ENCODE measurements at regions not wholly inside any gene's neighbourhood (a gene's known extent, or its start where the extent isn't known, plus 50 kb on each side); places are given as distances from the start of the nearest gene placed in this dataset.

DNA sequence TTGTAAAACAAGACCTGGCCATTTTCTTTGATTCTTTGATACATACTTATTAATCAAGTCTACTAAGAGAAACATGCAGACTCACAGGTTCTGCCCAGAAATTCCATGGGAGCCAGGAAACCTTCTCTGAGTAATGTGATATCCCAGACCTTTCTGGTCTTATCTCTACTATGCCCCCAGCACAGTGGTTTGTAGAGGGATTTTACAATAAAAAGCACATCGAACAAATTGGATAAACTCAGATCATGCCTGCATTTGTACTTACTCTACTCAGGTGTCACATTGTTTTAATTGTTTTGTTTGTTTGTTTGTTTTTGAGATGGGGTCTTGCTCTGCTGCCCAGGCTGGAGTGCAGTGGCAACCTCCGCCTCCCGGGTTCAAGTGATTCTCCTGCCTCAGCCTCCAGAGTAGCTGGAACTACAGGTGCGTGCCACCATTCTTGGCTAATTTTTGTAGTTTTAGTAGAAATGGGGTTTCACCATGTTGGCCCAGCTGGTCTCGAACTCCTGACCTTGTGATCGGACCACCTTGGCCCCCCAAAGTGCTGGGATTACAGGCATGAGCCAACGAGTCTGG lies 179.5 kb downstream of the ZNF608 start:
- TF ChIP-seq, protein P1, sequence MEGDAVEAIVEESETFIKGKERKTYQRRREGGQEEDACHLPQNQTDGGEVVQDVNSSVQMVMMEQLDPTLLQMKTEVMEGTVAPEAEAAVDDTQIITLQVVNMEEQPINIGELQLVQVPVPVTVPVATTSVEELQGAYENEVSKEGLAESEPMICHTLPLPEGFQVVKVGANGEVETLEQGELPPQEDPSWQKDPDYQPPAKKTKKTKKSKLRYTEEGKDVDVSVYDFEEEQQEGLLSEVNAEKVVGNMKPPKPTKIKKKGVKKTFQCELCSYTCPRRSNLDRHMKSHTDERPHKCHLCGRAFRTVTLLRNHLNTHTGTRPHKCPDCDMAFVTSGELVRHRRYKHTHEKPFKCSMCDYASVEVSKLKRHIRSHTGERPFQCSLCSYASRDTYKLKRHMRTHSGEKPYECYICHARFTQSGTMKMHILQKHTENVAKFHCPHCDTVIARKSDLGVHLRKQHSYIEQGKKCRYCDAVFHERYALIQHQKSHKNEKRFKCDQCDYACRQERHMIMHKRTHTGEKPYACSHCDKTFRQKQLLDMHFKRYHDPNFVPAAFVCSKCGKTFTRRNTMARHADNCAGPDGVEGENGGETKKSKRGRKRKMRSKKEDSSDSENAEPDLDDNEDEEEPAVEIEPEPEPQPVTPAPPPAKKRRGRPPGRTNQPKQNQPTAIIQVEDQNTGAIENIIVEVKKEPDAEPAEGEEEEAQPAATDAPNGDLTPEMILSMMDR (IDR thresholded peaks at IDR 0.05): no peak
- H3K27ac ChIP-seq: no peak overlapping the region
- H3K4me3 ChIP-seq: no peak overlapping the region

DNA sequence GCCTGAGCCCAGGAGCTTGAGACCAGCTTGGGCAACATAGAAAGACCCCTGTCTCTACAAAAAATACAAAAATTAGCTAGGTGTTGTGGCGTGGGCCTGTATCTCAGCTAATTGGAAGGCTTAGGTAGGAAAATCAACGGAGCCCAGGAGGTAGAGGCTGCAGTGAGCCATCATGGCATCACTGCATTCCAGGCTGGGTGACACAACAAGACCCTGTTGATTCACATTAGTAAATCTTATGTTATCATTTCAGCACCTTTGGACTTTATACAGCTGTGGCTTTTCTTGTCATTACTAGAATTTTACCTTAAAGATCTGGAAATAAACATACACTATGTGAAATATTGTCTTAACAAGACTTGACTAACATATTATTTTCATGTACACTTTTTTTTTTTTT lies 185.0 kb downstream of the ZNF608 start:
- no peak for DNase-seq (ENCODE audit: low spot score)
- TF ChIP-seq, protein P1 (IDR thresholded peaks at IDR 0.05): no peak
- no peak overlapping the region for H3K27ac ChIP-seq
- no peak overlapping the region for H3K4me3 ChIP-seq

More for the DNA sequence above, 179.5 kb downstream of the ZNF608 start:
- no peak for DNase-seq (ENCODE audit: low spot score)

DNA sequence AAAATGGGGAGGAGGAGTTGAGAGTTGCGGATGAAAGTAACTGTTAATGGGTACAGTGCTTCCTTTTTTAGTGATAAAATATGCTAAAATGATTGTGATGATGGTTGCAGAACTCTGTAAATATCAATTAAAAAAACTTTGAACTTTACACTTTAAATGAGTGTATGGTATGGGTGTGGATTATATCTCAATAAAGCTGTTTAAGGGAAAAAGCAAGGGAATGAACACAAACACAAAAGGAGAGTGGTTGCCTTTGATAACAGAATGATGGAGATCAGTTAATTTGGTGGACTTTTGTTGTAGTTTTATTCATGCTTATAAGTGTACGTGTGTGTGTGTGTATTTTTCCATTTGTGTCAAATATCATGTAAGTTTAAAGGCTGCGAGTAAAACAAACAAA lies 186.1 kb downstream of the ZNF608 start:
- Histone ChIP-seq H3K4me3 (no peak overlapping the region), H3K27ac (no peak overlapping the region)
- DNase-seq (ENCODE audit: low spot score): no peak
- TF ChIP-seq, protein P1 (IDR thresholded peaks at IDR 0.05): no peak

DNA sequence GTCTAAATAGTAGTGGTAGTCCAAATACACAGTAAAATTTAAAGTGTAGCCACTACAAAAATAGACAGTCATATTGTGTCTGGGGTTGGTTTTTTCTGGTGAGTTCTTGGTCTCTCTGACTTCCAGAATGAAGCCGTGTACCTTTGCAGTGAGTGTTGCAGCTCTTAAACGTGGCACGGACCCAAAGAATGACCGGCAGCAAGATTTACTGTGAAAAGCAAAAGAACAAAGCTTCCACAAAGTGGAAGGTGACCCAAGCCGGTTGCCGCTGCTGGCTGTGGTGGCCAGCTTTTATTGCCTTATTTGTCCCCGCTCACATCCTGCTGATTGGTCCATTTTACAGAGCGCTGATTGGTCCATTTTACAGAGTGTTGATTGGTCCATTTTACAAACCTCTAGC lies 188.7 kb downstream of the ZNF608 start:
- Histone ChIP-seq H3K4me3 (no peak overlapping the region), H3K27ac (no peak overlapping the region)
- no peak for DNase-seq (ENCODE audit: low spot score)
- TF ChIP-seq, protein P1 (IDR thresholded peaks at IDR 0.05): no peak

DNA sequence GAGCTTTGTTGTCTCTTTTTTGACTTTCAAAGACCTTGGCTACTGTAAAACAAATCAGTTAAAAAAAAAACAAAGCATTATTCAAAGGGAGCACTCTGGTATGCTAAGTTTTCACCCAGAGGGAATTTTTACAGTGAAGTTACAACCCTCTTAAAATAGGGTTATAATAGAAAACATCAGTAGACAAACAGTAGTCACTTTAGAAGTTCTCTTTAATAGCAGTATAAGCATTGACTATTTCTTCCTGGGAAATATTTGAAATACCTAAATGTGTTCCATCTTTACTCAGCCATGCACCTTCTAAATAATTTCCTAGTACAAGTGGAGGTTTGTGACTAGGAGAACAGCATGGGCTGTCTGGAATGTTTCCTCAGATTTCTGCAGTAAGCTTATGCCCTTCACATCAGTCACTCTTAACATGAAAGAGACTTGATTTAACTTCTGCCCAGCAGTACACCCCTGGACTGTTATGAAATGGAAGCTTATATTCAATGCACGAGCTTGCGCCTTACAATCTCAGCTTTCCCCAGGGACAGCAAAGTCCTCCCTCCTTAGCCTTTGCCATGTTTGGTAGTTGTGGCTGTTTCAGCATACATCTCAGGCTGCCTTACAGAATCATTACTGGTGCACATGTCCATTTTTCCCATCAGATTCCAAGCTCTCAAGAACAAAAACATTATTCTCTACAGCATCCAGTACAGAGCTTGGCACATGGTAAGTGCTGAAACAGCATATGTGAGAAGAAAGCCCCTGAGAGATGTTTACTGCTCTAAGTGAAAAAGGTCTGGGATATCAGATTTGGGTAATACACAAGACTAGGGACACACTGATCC lies 191.5 kb downstream of the ZNF608 start:
- DNase-seq (ENCODE audit: low spot score): no peak
- Histone ChIP-seq H3K4me3 (no peak overlapping the region), H3K27ac (no peak overlapping the region)
- TF ChIP-seq, protein P1 (IDR thresholded peaks at IDR 0.05): no peak

DNA sequence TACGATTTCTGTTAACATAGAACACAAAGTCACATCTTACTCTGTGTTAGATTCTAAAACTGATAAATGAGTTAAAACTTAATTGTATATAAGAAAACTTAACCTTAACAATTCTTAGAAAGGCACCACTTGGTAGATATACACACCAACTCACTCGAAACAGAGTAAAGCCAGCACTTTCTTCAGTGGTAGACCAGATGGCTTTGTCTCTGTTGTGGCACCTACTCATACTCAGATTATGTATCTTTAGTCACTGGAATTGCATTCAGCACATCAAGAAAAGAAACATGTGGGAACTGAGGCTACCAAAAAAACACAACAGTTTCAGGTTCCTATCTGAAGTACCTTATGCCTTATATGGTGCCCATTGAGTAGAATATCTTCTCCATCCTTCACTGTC lies 192.5 kb downstream of the ZNF608 start:
- H3K27ac ChIP-seq: no peak overlapping the region
- no peak overlapping the region for H3K4me3 ChIP-seq
- TF ChIP-seq, protein P1 (IDR thresholded peaks at IDR 0.05): no peak
- no peak for DNase-seq (ENCODE audit: low spot score)

DNA sequence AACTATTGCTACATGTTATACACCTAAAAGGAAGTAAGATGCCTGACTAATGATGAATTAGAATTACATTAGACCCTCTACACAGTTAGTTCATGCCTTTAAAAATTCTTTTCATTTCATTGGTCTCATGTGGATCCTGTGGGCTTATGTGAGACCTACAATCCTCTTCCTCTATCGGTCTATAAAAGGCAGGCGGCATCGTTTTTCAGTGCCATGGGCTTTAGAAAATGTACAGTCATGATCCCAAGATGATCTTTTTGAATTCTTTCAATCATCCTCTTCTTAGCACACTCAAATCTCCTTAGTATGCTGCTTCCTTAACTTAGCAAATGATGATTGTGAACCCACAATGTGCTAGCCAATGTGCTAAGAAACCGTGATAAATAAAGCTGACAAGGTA lies 193.9 kb downstream of the ZNF608 start:
- H3K27ac ChIP-seq: no peak overlapping the region

More for the DNA sequence above, 193.9 kb downstream of the ZNF608 start:
- DNase-seq (ENCODE audit: low spot score): no peak
- no peak overlapping the region for H3K4me3 ChIP-seq
- TF ChIP-seq, protein P1 (IDR thresholded peaks at IDR 0.05): no peak
